ENCODE measurements at regions not wholly inside any gene's neighbourhood (a gene's known extent, or its start where the extent isn't known, plus 50 kb on each side); places are given as distances from the start of the nearest gene placed in this dataset.
"Not testable (repeated sequence)": the region's sequence is repeated elsewhere in the genome, so short reads cannot be mapped to it uniquely, and the experiment has no call there.

- H4K8ac ChIP-seq (ENCODE audit: extremely low read depth, insufficient read depth, low read length); H3K4me3 ChIP-seq (ENCODE audit: extremely low read depth in 1 of 4, insufficient read depth in 2 of 4, low read depth in 3 of 4, low read length in 4 of 4); H3K9me3 ChIP-seq (ENCODE audit: insufficient read depth in 2 of 2, low read depth in 1 of 2, low read length in 1 of 2); H3K79me2 ChIP-seq (ENCODE audit: control insufficient read depth in 1 of 2, insufficient read depth in 2 of 2, low read length in 2 of 2); H2BK15ac ChIP-seq (ENCODE audit: low read length); CTCF ChIA-PET (ENCODE audit: partially characterized antibody); H2AFZ ChIP-seq (ENCODE audit: low read length); H3K27me3 ChIP-seq (replicated peaks in 1 of 4; ENCODE audit: control insufficient read depth in 3 of 4, extremely low read depth in 1 of 4, insufficient read depth in 3 of 4, low read length in 3 of 4); H3K56ac ChIP-seq (replicated peaks; ENCODE audit: insufficient read length, low read depth, low read length); POLR2A ChIA-PET (ENCODE audit: partially characterized antibody); H3K79me1 ChIP-seq (ENCODE audit: low read depth, low read length); H3K23me2 ChIP-seq (ENCODE audit: low read depth, low read length); H4K5ac ChIP-seq (ENCODE audit: insufficient read length, low read depth, low read length); H3K36me3 ChIP-seq (ENCODE audit: control insufficient read depth in 2 of 4, insufficient read depth in 4 of 4, low read length in 3 of 4); H3K4me1 ChIP-seq (replicated peaks in 1 of 4; ENCODE audit: control insufficient read depth in 3 of 4, insufficient read depth in 4 of 4, low read length in 3 of 4); DNase-seq (ENCODE audit: low read depth in 1 of 2, low spot score in 2 of 2); H4K91ac ChIP-seq (replicated peaks; ENCODE audit: insufficient read length, low read length); H2BK120ac ChIP-seq (replicated peaks; ENCODE audit: low read depth, low read length); H2BK12ac ChIP-seq (ENCODE audit: low read depth, low read length); H4K20me1 ChIP-seq (replicated peaks in 1 of 2; ENCODE audit: control insufficient read depth in 1 of 2, insufficient read depth in 2 of 2, low read length in 2 of 2); H3K4ac ChIP-seq (replicated peaks; ENCODE audit: insufficient read length, low read depth, low read length); FAIRE-seq; H3K23ac ChIP-seq (ENCODE audit: insufficient read length); H3K27ac ChIP-seq (ENCODE audit: low read depth, low read length); H2AK5ac ChIP-seq (ENCODE audit: low read depth, low read length); H3K9ac ChIP-seq (replicated peaks in 1 of 4; ENCODE audit: extremely low read depth in 1 of 4, low read depth in 3 of 4, low read length in 3 of 4); H2BK20ac ChIP-seq (ENCODE audit: low read length); H3K18ac ChIP-seq (ENCODE audit: extremely low read depth, low read length); H3K14ac ChIP-seq (ENCODE audit: insufficient read length); H2BK5ac ChIP-seq (ENCODE audit: low read depth, low read length); H3K4me2 ChIP-seq (ENCODE audit: insufficient read depth in 1 of 2, low read depth in 2 of 2, low read length in 2 of 2): not testable (repeated sequence)
- 92% methylated on average over 4 of the region's 7 CpGs; no CpG with 5 or more reads in 1 of the 2 experiments for whole genome bisulfite sequencing, 2 experiments (ENCODE audit: extremely low coverage in 1 of 2, insufficient coverage in 1 of 2, insufficient read length in 1 of 2, insufficient replicate concordance in 2 of 2, low coverage in 1 of 2, low lambda C conversion rate in 2 of 2, missing lambda C conversion rate in 1 of 2)
Observed at GRCh38 chr16:88252057-88252794, 130.5 kb upstream of the ZNF469 start.

- H3K14ac ChIP-seq (ENCODE audit: insufficient read length); H2BK12ac ChIP-seq (ENCODE audit: low read depth, low read length); H2AK5ac ChIP-seq (ENCODE audit: low read depth, low read length); H2AFZ ChIP-seq (ENCODE audit: low read length); H4K91ac ChIP-seq (replicated peaks; ENCODE audit: insufficient read length, low read length); H4K20me1 ChIP-seq (replicated peaks in 1 of 2; ENCODE audit: control insufficient read depth in 1 of 2, insufficient read depth in 2 of 2, low read length in 2 of 2); H3K27ac ChIP-seq (ENCODE audit: low read depth, low read length); H2BK5ac ChIP-seq (ENCODE audit: low read depth, low read length); H3K23me2 ChIP-seq (ENCODE audit: low read depth, low read length); H4K5ac ChIP-seq (ENCODE audit: insufficient read length, low read depth, low read length); H2BK20ac ChIP-seq (ENCODE audit: low read length); H3K4ac ChIP-seq (replicated peaks; ENCODE audit: insufficient read length, low read depth, low read length); H3K23ac ChIP-seq (ENCODE audit: insufficient read length); H3K56ac ChIP-seq (replicated peaks; ENCODE audit: insufficient read length, low read depth, low read length); H3K9me3 ChIP-seq (ENCODE audit: insufficient read depth in 2 of 2, low read depth in 1 of 2, low read length in 1 of 2); FAIRE-seq; H3K4me3 ChIP-seq (ENCODE audit: extremely low read depth in 1 of 4, insufficient read depth in 2 of 4, low read depth in 3 of 4, low read length in 4 of 4); H4K8ac ChIP-seq (ENCODE audit: extremely low read depth, insufficient read depth, low read length); H3K79me1 ChIP-seq (ENCODE audit: low read depth, low read length); POLR2A ChIA-PET (ENCODE audit: partially characterized antibody); H3K18ac ChIP-seq (ENCODE audit: extremely low read depth, low read length); DNase-seq (ENCODE audit: low read depth in 1 of 2, low spot score in 2 of 2); H3K36me3 ChIP-seq (ENCODE audit: control insufficient read depth in 2 of 4, insufficient read depth in 4 of 4, low read length in 3 of 4); H3K4me2 ChIP-seq (ENCODE audit: insufficient read depth in 1 of 2, low read depth in 2 of 2, low read length in 2 of 2); H2BK15ac ChIP-seq (ENCODE audit: low read length); CTCF ChIA-PET (ENCODE audit: partially characterized antibody); H2BK120ac ChIP-seq (replicated peaks; ENCODE audit: low read depth, low read length); H3K79me2 ChIP-seq (ENCODE audit: control insufficient read depth in 1 of 2, insufficient read depth in 2 of 2, low read length in 2 of 2); H3K9ac ChIP-seq (replicated peaks in 1 of 4; ENCODE audit: extremely low read depth in 1 of 4, low read depth in 3 of 4, low read length in 3 of 4); H3K27me3 ChIP-seq (replicated peaks in 1 of 4; ENCODE audit: control insufficient read depth in 3 of 4, extremely low read depth in 1 of 4, insufficient read depth in 3 of 4, low read length in 3 of 4): not testable (repeated sequence)
- peaks cover 0 to 13% (median 5%) of the 10 kb centered on the region in 4 experiments; a peak in 5 of 7 replicates for H3K4me1 ChIP-seq (replicated peaks in 1 of 4; ENCODE audit: control insufficient read depth in 3 of 4, insufficient read depth in 4 of 4, low read length in 3 of 4)
- WGBS, 2 experiments (ENCODE audit: extremely low coverage in 1 of 2, insufficient coverage in 1 of 2, insufficient read length in 1 of 2, insufficient replicate concordance in 2 of 2, low coverage in 1 of 2, low lambda C conversion rate in 2 of 2, missing lambda C conversion rate in 1 of 2), result no CpG with 5 or more reads among the region's 2 CpGs
Observed at GRCh38 chr16:88258141-88258540, 124.6 kb upstream of the ZNF469 start.

Data from H1 (cell line).